Gastroesophageal sphincter (tissue), 4 donors: ENCODE measurements at regions not wholly inside any gene's neighbourhood (a gene's known extent, or its start where the extent isn't known, plus 50 kb on each side); places are given as distances from the start of the nearest gene placed in this dataset.

Experiments used
- ATAC-seq: fragments of 150-250 bp; one replicate; pipeline ENCODE4 v1.9.1; 2016; ENCODE audit warnings: mild to moderate bottlenecking, moderate library complexity
- H3K27ac ChIP-seq, 4 donors: fragments of 200-600 bp; sonication (generic) in 3 of 4; 1 replicate in 3 of 4; 2 replicates in 1 of 4; pipeline ENCODE4 v1.5.1; 2016 to 2019
- H3K27me3 ChIP-seq: fragments of 200-600 bp; sonication (generic); one replicate; pipeline ENCODE4 v1.5.1; 2019
- H3K36me3 ChIP-seq, 2 donors: fragments of 200-600 bp; sonication (generic); one replicate each; pipeline ENCODE4 v1.5.1; 2019; ENCODE audit warnings: control low read depth in 1 of 2
- H3K4me1 ChIP-seq, 3 donors: fragments of 200-600 bp; sonication (generic); 1 replicate in 2 of 3; 2 replicates in 1 of 3; pipeline ENCODE4 v1.5.1; 2016 to 2019; ENCODE audit warnings: control low read depth in 2 of 3
- H3K4me3 ChIP-seq, 2 donors: fragments of 200-600 bp; sonication (generic); one replicate each; pipeline ENCODE4 v1.5.1; 2019; ENCODE audit warnings: mild to moderate bottlenecking in 1 of 2, moderate library complexity in 1 of 2
- H3K9me3 ChIP-seq, 3 donors: fragments of 200-600 bp; sonication (generic); one replicate each; pipeline ENCODE4 v1.5.1; 2017 to 2019; ENCODE audit warnings: control low read depth in 2 of 3
- EP300 ChIP-seq: sonication (generic); formaldehyde crosslinking; IDR thresholded peaks from one replicate; pipeline ENCODE4 v1.6.1; 2017; ENCODE audit warnings: antibody characterized with exemption, mild to moderate bottlenecking
- POLR2A ChIP-seq, 2 donors: fragments of 450-650 bp; IDR thresholded peaks; one replicate each; pipeline ENCODE4 v1.6.1; 2017; ENCODE audit warnings: antibody characterized with exemption in 2 of 2, mild to moderate bottlenecking in 2 of 2, moderate library complexity in 1 of 2
- POLR2AphosphoS5 ChIP-seq: sonication (generic); formaldehyde crosslinking; IDR thresholded peaks from one replicate; pipeline ENCODE4 v1.6.1; 2017; ENCODE audit warnings: antibody characterized with exemption
- WGBS, 2 donors: methylation state at CpG; one replicate each; pipeline ENCODE4 v1.1.5; 2018; ENCODE audit warnings: low coverage in 1 of 2; 5-methylcytosine and 5-hydroxymethylcytosine counted together
- TF ChIP-seq, protein P1 (sequence below), 4 experiments: fragments of 200-600 bp in 2 of 4; fragments of 450-650 bp in 2 of 4; sonication (generic) in 1 of 4; IDR thresholded peaks; one replicate each; pipeline ENCODE4 v1.5.1; 2017 to 2019; ENCODE audit warnings: antibody characterized with exemption in 4 of 4, mild to moderate bottlenecking in 2 of 4, moderate library complexity in 2 of 4

DNA sequence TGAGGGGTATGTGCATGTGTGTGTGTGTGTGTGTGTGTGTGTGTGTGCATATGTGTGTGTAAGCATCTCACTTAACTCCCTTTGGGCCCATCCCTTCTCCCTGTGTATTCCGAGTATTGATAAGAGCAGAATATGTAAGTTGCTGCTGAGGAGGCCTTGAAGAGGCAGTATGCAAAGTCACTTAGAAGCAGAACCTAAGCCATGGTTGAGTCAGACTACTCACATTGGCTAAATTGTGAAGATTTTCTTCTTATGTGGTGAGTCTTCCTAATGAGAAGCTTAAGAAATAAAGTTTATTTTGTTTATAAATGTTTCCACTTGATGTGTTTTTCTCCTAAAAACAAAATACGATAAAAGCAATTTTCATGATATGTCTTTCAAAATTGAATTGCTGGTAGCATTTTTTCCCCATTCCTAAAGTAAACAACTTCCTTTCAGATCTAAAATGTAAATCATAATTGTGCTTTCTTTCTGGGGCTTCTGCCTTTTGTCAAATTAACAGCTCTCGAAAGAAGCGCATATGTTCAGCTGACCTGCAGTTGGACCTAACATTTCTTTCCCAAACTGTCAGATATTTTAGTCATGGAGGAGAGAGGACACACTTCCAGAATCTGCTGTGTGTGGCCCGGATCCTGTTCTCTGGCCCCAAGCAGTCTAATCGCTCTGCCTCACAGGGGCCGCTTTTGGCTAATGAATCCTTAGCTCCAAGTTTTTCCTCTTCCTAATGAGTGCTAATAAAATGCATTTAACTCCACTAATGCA, 284.0 kb downstream of the DUSP10 start:
- H3K27ac ChIP-seq: peak overlapping the region; percentile 69 to 79 (median 75)
- H3K4me3 ChIP-seq: no peak overlapping the region
- no peak for TF ChIP-seq POLR2A (IDR thresholded peaks at IDR 0.05)
- no peak for TF ChIP-seq POLR2AphosphoS5
- TF ChIP-seq, protein P1, sequence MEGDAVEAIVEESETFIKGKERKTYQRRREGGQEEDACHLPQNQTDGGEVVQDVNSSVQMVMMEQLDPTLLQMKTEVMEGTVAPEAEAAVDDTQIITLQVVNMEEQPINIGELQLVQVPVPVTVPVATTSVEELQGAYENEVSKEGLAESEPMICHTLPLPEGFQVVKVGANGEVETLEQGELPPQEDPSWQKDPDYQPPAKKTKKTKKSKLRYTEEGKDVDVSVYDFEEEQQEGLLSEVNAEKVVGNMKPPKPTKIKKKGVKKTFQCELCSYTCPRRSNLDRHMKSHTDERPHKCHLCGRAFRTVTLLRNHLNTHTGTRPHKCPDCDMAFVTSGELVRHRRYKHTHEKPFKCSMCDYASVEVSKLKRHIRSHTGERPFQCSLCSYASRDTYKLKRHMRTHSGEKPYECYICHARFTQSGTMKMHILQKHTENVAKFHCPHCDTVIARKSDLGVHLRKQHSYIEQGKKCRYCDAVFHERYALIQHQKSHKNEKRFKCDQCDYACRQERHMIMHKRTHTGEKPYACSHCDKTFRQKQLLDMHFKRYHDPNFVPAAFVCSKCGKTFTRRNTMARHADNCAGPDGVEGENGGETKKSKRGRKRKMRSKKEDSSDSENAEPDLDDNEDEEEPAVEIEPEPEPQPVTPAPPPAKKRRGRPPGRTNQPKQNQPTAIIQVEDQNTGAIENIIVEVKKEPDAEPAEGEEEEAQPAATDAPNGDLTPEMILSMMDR (IDR thresholded peaks at IDR 0.05): no peak
- TF ChIP-seq EP300: no peak

DNA sequence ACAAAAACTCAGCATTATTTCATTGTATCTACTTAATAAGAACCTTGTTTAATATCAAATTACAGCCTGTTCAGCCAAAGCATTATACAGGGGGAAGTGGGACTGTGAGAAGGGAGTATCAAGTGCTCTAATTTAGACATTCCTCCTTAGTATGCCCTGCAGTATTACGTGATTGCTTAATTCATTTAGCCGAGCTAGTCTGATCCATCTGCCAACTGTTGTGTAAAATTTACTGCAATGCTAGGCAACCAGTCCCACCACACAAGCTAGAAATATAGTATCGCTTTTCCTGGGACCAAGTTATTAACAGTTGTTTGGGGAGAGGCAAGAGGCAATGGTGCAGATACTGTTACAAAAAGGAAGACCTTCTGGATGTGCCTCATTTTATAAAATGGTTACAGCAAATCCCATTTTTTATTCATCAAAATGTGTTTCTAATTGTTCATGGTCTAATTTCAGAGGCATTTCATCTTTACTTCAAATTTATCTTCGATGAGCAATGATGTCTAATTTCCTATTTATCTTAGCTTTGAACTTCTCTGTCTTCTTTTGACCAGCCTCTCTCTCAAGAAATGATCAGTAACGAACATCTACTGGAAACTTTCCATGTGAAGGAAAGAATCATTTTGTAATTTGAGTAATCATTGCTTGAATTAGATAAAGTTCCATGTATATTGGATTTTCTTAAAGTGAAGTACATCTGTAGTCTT, 283.3 kb downstream of the DUSP10 start:
- Histone ChIP-seq H3K4me1 (peaks cover 0 to 23% (median 4%) of the 10 kb centered on the region in 3 donors), H3K27me3 (no peaks in the 10 kb centered on the region), H3K27ac (peak overlapping the region; percentile 69 to 79 (median 75)), H3K4me3 (no peak overlapping the region), H3K9me3 (no peaks in the 10 kb centered on the region), H3K36me3 (no peaks in the 10 kb centered on the region)
- peak; percentile 52 for TF ChIP-seq POLR2AphosphoS5
- TF ChIP-seq EP300: no peak
- TF ChIP-seq POLR2A (IDR thresholded peaks at IDR 0.05): no peak
- TF ChIP-seq, protein P1 (IDR thresholded peaks at IDR 0.05): no peak
- peak; percentile 92 for ATAC-seq
- 23 to 26% methylated on average over 4 to 5 of the region's 5 CpGs for WGBS, 2 donors

More for the DNA sequence above, 284.0 kb downstream of the DUSP10 start:
- Histone ChIP-seq H3K27me3 (no peaks in the 10 kb centered on the region), H3K9me3 (no peaks in the 10 kb centered on the region), H3K4me1 (peaks cover 0 to 23% (median 4%) of the 10 kb centered on the region in 3 donors), H3K36me3 (no peaks in the 10 kb centered on the region)
- ATAC-seq: peak; percentile 52
- 22 to 25% methylated on average over 5 to 7 of the region's 7 CpGs for WGBS, 2 donors

DNA sequence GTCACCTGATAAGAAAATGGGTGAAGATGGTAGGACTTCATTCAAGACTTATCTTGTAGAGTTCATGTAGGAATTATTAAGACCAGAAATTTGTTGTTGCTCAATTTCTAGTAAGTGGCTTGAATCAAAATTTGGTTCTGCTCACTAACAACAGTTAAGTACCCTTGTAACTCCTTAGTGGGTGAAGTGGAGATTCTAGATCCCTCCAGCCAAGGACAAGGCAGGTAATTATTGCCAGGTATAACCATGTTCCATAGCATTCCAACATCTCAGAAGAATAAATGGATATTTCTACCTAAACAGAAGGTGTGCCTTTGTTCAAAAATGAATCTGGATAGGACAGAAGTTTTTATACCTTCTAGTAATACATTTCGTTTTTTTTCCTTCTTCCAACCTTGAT, 282.3 kb downstream of the DUSP10 start:
- Histone ChIP-seq H3K4me3 (no peak overlapping the region), H3K27me3 (no peaks in the 10 kb centered on the region), H3K27ac (peak overlapping the region in 2 of 4 donors; percentile 75 to 79), H3K9me3 (no peaks in the 10 kb centered on the region), H3K36me3 (no peaks in the 10 kb centered on the region), H3K4me1 (peaks cover 0 to 23% (median 4%) of the 10 kb centered on the region in 3 donors)
- ATAC-seq: no peak
- no peak for TF ChIP-seq EP300
- no peak for TF ChIP-seq POLR2AphosphoS5
- no peak for TF ChIP-seq POLR2A (IDR thresholded peaks at IDR 0.05)
- TF ChIP-seq, protein P1 (IDR thresholded peaks at IDR 0.05): no peak
- 45 to 91% methylated on average over 1 of the region's 1 CpG for WGBS, 2 donors

DNA sequence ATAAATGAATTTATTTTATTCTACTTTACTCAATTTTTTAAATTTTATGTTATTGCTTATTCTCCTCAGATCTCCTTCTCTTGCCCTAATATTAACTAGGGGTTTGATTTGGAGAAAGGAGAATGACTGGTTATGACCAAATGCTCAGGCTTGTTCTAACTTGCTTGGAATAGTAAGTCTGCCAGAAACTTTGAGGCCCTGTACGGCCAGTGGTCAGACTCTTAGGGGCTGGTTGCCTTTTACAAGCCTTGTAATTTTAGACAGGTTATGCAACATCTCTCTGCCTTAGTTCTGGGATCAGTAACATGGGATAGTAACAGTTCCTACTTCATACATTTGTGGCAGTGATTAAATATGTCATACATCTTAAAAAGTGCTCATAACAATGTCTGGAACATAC, 279.5 kb downstream of the DUSP10 start:
- Histone ChIP-seq H3K36me3 (no peaks in the 10 kb centered on the region), H3K9me3 (no peaks in the 10 kb centered on the region), H3K4me1 (peaks cover 0 to 23% (median 4%) of the 10 kb centered on the region in 3 donors), H3K4me3 (no peak overlapping the region), H3K27ac (no peak overlapping the region), H3K27me3 (no peaks in the 10 kb centered on the region)
- no peak for ATAC-seq
- WGBS, 2 donors: 80 to 100% methylated on average over 1 of the region's 1 CpG
- no peak for TF ChIP-seq POLR2AphosphoS5
- TF ChIP-seq EP300: no peak
- TF ChIP-seq POLR2A (IDR thresholded peaks at IDR 0.05): no peak
- TF ChIP-seq, protein P1 (IDR thresholded peaks at IDR 0.05): no peak
